Central memory CD4-positive, alpha-beta T cell (primary cell): ENCODE measurements at regions not wholly inside any gene's neighbourhood (a gene's known extent, or its start where the extent isn't known, plus 50 kb on each side); places are given as distances from the start of the nearest gene placed in this dataset.

ENCODE experiments used
- DNase-seq: peaks from one replicate; pipeline ENCODE4 v3.0.0; 2022

DNA sequence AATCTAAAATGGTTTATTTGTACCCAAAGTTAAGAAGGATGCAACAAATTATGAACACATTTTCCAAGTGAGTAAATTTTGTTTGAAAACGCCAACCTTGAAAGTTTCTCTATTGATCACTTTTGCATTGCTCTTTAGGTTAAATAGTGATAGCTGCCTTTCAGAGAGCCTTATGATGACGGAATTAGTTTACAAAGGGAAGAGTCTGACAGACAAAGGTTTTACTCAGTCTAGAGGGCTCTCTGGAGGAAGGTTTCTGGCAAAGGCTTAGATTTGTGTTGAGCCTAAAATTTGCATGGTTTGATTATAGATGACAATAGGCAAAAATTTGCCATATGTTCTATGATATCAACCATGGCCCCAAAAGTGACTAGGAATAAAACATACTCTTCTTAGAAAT lies 95.9 kb upstream of the RUNX1 start:
- no peak for DNase-seq

DNA sequence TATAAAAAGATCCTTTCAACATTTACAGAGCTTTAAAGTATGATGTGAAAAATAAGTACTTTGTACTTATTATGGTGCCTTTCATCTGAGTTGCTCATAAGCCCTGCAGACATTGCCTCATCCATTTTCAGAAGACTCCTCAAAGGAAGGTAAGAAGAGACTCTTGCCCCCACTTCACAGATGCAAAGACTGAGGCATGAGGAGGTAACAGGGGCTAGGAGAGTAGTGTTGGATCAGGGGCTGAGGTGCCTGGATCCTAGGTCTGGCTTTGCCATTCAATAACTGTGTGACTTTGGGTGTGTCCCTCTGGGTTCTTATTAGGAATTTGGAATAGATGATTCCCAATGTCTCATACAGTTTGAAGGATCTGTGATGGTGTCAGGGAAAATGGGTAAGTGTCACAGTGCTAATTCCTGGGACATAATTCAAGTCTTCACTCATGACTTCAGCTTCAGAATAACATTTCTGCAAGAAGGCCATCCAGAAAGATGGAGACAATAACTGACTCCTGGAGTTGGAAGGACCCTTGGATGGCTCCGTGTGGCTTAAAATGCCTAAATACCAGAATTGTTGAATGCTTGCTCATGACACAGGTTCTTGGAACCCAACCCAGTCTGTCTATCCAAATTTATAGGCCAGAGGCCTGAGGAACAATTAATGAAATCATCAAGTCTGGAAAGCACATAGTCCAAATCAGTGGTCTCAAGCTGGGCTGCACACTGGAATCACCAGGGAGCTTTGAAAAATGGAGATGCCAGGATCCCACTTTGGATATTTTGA lies 93.1 kb upstream of the RUNX1 start:
- no peak for DNase-seq

DNA sequence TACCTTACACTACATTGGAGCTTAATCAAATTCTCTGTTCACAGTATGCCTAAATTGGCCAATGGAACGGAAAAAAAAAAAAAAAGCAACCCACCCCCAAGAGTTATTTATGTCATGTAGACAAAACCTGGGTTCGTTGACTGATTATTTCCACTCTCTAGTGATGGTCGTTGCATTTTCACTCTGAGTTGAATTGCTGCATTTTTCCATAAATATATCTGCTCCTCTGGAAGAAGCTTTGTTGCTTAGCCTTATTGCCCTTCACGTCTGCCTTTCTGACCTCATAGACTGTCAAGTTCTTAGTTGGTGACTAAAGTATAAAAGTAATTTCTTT lies 90.2 kb upstream of the RUNX1 start:
- no peak for DNase-seq

DNA sequence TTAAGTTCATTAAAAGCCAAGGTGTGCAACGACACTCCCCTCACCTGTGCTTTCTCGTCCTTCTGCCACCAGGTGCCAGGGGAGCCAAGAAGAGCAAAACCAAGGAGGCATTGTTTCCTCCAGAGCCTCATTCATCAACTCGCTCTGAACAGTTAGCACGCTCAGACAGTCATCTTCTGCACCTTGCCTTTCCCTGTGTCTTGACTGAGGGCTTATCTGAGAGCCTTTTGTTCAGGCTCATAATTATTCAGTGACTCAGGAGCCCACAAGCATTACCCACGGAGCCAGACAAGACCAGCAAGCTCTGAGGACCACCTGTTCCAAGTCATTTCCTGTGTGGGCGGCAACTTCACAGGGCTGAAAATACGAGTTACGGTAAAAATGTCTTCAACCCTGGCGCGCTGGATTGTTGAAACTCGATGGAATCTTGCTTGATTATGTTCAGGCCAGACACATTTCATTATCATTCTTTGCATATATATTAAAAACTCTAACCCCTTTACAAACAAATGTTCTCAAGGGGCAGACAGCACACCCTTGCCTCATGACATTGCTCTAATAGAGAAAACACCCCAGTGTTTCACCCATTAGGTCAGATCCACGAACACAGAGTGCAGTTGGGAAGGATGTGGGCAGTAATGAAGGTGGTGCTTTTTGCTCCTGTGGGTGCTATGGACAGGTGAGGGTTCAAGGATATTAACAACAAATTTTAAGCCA lies 89.7 kb upstream of the RUNX1 start:
- peak; percentile 16 for DNase-seq

DNA sequence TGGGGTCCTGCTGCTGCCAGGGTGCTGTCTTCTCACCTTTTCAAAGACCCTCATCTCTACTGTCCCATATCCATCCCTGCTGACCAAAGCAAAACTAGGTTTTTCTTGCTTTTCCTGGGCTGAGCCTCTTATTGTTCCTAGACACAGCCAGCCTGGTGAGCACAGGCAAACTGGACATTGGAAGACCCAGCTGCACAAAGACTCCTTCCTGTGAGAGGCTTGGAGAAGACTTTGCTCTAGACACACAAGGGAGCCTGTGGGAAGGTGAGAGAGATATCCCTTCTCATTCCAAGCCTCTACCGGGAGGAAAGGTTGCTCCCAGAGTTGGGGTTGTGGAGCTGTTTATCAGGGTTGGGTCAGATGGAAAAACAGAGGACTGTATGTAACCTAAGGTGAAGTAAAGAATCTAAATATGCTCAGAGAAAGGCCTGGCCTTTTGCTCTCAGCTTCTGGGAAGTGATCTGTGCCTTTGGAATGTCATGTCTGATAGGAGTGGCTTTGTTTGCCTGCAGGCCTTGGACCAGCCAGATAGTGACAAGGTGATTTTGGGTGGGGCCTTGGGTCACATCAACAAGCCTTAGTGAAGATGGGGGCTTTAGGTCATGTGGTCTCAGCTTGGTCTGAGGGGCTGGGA lies 87.6 kb upstream of the RUNX1 start:
- no peak for DNase-seq

DNA sequence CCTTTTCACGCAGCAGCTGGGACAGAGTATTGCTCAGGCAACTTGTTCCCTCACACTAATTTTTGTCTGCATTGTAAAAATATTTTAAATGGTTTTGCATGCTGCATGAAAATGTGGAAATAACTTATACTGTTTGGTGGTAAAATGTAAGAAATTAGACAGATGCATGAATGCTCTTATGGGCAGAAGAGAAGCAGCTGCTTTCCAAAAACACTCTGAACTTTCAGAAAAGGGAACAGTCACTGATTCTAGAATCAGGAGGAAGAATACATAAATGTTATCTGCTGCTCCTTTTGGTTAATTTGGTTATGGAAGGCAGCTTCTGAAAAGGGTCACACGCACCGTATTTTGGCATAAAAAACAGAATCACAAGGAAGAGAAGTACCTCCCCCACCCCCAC lies 87.0 kb upstream of the RUNX1 start:
- DNase-seq, result no peak

DNA sequence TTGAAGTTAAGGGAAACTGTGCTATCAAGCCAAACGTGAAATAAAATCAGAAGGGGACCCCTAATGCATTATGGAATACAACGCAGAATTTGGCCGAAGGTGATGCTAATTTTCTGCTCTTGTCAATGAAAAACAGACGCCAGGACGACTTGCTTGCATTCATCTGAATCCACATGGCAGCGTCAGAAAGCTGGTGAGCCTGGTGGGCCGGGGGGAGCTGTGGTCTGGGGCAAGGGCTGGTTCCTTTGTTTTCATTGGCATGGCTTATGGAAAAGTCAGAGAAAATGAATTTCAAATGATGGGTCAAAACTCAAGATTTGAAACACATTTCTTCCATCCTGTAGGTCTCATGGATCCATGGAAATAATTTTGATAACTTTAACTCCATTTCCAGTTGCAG lies 86.4 kb upstream of the RUNX1 start:
- no peak for DNase-seq

DNA sequence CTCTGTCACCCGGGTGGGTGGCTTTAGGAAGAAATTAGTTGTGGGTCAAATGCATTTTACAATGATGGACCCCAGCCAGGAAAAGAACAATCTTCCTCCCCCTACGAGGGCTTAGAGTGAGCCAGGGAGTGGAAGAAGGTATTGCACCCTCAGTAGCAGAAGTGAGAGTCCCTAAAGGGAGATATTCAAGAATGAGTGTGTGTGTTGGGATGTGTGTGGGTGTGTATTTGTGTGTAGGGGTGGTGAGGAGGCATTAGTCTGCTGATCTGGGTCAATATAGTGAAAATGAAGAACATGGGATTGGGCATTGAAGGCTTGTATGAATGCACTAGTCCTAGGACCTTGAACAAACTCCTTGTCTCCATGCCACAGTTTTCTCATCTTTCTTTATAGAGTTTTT lies 85.2 kb upstream of the RUNX1 start:
- DNase-seq, result no peak

DNA sequence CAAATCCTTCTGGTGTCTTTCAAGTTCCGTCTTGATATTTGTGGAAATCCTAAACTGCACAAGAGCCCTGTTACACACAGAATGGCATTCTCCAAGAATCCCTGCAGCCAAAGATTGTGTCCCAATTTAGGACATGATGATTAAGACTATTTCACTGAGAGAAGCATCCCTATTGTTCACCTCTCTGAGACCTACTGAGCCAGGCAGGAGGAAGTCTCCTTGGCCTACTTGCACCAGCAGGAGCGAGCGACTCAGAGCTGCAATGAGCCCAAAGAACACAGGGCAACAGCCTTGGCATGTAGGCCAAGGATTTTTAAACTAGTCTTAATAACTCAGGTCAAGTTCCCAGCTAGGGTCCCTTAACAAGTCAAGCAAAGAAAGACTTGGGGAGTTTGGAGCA lies 79.4 kb upstream of the RUNX1 start:
- no peak for DNase-seq

DNA sequence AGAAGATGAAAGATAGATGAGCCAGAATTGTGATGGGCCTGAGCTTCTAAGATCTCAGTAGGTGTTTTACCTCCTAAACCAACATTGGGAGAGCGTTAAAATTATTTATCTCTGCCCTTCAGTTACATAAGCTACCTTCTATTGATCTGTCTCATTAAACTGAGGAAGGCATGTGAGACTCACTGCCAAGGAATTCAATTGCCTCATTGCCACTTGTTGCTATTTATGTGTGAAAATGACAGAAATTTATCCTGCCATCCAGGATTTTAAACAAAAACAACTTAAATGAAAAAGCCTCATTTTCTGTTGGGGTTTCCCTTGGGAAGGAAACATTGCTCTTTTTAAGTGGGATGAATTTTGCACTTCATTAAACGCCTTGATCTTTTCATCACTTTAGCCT lies 78.7 kb upstream of the RUNX1 start:
- DNase-seq, result no peak

DNA sequence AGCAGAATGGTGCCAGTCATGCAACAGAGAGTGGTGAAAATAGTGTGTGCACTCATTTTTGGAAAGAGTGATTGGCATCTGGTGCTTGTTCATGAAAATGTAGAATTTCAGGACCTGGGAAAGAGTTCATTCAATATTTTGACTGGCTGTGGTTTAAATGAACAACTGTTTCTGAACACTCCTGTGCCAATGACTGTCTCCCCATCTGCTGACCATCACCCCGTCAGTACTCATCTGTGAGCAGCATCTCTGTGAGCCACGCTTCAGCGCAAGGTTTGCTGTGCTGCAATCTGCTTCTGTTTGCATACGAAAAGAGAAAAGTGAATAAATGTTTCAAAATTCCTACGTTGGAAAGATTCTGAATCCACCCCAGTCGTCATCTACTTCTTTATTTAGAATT lies 77.9 kb upstream of the RUNX1 start:
- DNase-seq, result no peak

DNA sequence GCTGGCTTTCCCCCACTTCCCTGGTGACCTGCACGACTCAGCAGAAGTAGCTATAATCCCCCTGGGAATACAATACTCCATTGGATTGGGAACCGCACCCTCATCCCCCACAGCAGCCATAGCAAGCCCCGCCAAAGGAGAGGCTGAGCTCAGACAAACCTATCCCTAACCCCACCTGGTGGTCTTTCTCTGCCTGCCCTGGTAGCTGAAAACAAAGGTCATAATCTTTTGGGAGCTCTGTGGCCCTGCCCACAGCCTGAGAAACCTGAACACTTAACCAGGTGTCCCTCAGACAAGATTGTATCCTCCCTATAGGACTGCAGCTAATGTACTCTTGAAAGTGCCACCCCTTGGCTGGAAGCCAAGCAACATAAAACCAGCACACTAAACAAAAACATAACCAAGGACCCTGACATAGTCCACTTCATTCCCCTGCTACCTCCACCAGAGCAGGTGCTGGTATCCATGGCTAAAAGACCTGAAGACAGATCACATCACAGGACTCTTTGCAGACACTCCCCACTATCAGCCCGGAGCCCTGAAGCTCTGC lies 71.6 kb upstream of the RUNX1 start:
- no peak for DNase-seq

DNA sequence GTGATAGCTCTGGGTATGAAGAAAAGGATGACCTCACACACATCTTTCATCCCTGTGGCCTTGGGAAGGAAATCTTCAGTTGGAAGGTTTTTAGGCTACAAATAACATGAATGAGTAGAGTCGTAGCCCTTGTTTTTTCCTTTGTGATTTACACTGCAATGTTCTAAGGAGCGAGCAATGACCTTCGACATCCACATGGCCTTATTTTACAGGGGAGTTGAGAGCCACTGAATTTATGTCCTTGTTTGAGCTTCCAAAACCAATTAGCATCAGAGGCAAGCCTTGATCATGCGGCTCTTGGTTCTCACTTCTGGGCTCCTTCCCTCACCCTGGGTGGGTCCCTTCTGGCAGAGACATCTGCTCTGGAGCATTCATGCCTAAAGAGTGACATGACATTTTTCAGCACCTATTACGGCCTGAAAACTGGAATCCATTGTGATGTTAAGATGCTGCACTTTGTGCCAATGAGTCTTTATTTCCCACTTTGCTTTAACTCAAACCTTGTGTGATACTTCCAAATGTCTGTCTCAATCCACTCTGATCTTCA lies 70.5 kb upstream of the RUNX1 start:
- no peak for DNase-seq

DNA sequence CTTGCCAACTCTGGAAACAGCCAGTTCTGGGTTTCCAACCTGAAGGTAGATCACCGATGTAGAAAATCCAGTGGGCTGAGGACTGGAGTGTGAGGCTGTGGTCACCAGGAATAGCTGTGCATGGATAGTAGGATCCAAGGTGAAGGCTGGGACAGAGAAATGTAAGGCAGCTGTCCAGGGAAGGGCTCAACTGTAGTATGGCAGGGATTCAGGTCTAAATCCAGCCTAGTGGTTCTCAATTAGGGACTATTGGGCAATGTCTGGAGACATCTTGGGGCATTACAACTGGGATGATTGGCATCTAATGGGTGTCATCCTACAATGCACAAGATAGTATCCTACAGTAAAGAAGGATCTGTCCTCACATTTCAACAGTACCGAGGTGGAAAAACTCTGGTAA lies 67.7 kb upstream of the RUNX1 start:
- DNase-seq, result no peak

DNA sequence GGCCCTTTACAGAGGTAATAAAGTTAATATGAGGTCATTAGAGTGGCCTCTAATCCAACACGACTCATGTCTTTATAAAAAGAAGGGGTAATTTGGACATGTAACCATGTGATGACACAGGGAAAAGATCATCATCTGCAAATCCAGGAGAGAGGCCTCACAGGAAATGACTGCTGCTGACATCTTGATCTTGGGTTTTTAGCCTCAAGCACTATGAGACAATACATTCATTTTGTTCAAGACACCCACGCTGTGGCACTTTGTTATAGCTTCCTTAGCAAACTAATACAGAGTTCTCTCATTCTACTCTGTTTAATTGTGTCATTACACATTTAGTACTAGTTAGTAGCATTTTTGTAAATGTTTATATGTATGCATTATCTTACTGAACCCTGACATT lies 64.0 kb upstream of the RUNX1 start:
- DNase-seq, result no peak

DNA sequence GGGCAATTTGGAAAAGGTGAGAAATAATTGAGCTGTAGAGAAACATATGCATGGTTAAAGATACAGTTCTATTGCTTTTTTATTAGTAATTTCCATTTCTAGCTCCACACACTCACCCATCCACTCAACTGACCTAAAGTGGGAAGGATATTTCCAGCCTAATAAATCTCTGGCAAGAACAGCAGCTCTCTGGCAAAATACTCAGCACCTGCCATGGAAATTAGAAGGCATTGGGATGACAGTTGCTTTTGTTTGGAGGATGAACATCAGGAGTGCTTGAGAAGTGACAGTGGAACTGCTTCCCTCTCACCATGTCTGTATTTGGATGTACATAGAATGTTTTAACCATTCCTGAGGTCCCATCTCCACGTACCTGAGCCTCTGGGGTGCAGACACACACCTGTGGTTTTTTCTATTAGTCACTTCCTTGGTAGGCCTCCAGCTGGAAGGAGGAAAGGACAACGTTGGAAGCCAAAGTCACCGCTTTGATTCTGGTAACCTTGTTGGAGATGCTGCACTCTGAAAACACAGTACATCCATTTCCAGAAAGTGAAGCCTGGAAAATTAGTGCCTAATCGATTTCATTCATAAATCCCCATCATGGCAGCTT lies 62.3 kb upstream of the RUNX1 start:
- no peak for DNase-seq

DNA sequence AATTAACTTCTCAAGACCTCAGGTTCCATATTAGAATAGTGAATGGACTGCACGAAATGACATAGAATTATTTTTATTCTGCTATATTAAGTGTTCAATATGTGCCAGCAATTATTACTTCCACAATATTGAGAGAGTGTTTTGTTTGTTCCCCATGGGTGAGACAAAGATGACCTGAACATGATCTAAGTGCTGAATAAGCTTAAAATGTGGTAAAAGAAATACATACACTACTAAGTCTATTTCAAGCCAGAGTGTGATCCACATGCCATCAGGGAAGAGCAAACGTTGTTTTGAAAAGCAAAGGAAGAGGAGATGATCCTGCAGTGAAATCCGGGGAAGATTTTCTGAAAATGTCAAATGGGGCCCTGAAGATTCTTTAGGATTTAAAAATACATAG lies 59.8 kb upstream of the RUNX1 start:
- DNase-seq, result no peak

DNA sequence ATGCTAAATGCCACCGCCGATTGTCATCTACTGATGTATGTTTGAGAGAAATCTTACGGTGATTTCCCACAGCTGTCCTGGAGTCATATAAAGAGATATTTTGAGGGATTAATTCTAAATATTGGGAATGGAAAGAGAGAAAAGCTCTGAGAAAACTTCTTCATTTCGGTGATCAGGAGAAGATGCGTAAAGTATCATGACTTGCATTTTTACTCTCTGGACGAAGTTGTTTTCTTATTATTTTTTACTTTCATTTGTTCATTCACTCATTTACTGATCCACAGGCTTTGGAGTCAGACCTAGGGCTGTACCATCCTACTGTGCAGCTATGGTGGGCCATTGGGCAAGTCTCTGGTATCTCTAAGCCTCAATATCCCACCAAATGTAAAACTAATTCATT lies 58.4 kb upstream of the RUNX1 start:
- no peak for DNase-seq

DNA sequence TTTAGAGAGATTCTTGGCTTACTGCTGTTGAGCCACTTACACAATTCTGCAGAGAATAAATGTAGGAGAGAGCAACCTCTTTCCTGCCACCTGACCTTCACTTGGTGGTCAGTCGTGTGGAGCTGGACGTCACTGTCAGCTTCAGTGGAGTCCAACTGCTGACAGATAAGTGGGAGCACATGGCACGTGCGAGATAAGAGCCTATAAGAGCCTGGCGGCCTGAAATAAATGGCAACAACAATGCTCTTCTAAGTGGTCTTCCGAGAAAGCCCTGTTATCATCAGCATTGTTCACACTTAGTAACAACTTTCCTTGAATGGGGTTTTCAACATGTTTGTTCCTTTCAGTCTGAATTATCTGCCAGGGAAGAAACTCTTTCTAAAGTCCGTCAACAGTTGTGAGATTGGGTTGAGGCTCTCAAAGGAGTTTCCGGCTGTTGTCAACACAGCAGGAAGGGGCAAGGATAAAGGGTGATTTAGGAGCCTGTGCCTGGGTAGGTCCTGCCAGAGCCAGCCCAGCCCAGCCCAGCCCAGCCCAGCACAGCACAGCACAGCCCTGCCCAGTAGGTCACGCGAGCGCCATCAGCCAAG lies 57.2 kb upstream of the RUNX1 start:
- no peak for DNase-seq

DNA sequence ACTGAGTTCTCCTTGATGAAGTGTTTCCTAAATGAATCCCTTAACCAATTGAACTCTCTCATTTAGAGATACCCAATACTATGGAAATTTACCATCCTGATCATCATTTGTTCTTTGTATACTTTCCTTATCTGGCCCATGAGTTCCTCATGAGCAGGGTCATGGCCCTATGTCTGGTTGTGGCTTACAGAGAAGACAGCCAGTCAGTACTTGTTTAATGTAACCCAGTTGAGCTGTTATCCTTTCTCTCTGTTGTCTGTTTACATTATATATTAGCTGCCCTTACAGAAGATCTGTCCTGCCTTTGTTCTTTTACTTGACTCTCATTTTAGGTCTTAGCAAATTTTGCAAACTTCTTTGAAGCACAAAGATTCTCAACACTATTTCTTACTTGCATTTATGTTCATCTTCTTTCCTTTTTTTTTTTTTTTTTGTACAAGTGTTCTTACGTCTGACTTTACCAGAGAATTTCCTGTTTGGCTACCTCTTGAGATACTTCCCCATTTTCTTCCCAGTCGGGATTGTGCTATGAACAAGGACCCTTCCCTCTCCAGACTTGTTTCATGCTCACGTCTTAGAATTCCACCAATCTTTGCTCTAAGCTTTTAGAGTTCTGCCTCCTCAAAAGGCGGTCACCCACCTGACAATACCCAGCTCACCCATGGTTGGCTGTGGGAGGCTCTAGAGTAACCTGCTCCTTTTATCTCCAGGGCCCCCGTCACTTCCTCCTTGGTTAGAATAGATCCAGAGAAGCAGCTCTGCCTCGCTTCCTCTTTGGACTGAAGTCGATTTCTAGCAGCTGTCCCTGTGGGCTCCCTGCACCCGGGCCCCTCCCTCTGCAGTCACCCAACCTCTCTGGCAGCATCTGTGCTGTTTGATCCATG lies 53.6 kb upstream of the RUNX1 start:
- DNase-seq, result peak; percentile 54

DNA sequence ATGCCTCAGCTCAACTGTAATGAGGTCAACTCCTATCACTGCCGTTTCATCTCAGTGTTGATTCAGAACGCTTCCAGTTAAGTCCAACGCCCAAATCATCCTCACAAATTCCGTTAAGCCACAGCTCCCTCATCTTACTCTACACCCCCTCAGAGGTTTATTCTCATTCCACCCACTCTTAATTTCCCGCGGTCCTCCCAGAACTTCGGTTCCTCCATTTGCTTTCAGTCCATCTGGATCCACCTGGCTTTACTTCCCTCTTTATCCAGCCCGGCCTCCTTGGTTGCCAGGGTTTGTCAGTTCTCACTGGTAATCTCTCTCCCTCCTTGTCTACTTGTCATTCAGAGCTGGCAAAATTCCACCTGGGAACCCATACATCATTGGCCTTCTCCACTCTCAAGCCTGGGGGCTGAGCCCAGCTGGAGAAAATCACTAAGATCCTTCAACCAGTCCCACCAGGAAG lies 51.3 kb upstream of the RUNX1 start:
- DNase-seq, result no peak

DNA sequence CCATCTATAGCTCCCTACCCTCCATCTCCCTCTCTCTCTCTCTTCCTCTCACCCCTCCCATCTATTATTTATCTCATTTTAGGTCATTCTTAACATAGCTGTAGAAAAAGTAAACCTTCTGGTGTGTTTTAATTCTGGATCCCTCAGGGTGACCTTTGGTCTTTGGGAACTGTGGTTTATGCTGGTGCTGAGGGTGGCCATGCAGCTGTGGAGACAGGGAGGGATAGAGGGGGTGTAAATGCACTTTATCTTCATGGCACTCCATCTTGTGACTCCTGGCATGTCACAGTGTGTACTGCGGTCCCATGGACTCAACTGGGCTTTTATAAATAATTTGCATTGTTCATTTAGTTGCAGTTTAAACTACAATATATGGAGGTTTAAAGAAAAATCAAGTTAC lies 50.2 kb upstream of the RUNX1 start:
- no peak for DNase-seq
